GM12892 (cell line): ENCODE measurements at regions not wholly inside any gene's neighbourhood (a gene's known extent, or its start where the extent isn't known, plus 50 kb on each side); places are given as distances from the start of the nearest gene placed in this dataset.

Experiments used
- POLR2A ChIP-seq: IDR thresholded peaks from 2 replicates; pipeline ENCODE4 v1.6.1; 2011; ENCODE audit warnings: low read depth, low read length, control low read depth
- TAF1 ChIP-seq: IDR thresholded peaks from 2 replicates; pipeline ENCODE4 v1.6.1; 2011; ENCODE audit warnings: low read depth, mild to moderate bottlenecking, control low read depth, low read length, borderline replicate concordance

DNA sequence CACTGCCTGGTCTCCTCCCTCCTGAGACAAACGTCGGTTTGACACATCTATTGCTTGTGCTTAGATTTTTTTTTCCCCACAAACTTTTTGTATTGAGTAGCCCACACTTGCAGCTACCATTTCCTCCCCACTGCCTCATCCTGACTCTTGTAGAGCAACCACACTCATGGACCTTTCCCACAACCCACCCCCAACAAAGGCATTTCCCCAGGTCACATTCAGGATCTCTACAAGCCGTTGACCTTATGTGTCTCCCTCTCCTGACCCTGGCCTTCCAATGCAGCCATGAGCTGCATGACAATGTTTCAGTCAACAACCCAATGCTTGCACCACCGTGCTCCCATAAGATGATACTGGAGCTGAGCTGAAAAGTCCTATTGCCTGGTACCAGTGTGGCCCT is 91.9 kb upstream of the MKI67 start:
- TF ChIP-seq POLR2A = no peak
- no peak for TF ChIP-seq TAF1
